GM23248 (cell line): ENCODE measurements at regions not wholly inside any gene's neighbourhood (a gene's known extent, or its start where the extent isn't known, plus 50 kb on each side); places are given as distances from the start of the nearest gene placed in this dataset.

Experiments
- DNase-seq: peaks from one replicate; pipeline ENCODE4 v3.0.0-alpha.2; 2015
- H2AFZ ChIP-seq: fragments of 200-600 bp; sonication (generic); 2 replicates; pipeline ENCODE4 v1.6.1; 2016; ENCODE audit warnings: antibody characterized with exemption
- H3F3A ChIP-seq: fragments of 200-600 bp; sonication (generic); 2 replicates; pipeline ENCODE4 v1.6.1; 2016; ENCODE audit warnings: mild to moderate bottlenecking, antibody characterized with exemption, mixed run types; ENCODE audit not compliant: insufficient read depth
- H3K27ac ChIP-seq: fragments of 200-600 bp; sonication (generic); 2 replicates; pipeline ENCODE4 v1.5.1; 2016; ENCODE audit warnings: mild to moderate bottlenecking
- H3K27me3 ChIP-seq: fragments of 200-600 bp; sonication (generic); replicated peaks from 2 replicates; pipeline ENCODE4 v1.6.1; 2016; ENCODE audit warnings: mild to moderate bottlenecking; ENCODE audit not compliant: insufficient read depth
- H3K36me3 ChIP-seq: fragments of 200-600 bp; sonication (generic); 2 replicates; pipeline ENCODE4 v1.6.1; 2016; ENCODE audit warnings: low read depth, mild to moderate bottlenecking
- H3K4me1 ChIP-seq: fragments of 200-600 bp; sonication (generic); 2 replicates; pipeline ENCODE4 v1.6.1; 2016; ENCODE audit warnings: mild to moderate bottlenecking; ENCODE audit not compliant: insufficient read depth
- H3K4me2 ChIP-seq: fragments of 200-600 bp; sonication (generic); one replicate; pipeline ENCODE4 v1.6.1; 2016; ENCODE audit warnings: mild to moderate bottlenecking; ENCODE audit not compliant: unreplicated experiment
- H3K4me3 ChIP-seq: fragments of 200-600 bp; sonication (generic); 2 replicates; pipeline ENCODE4 v1.5.1; 2016; ENCODE audit warnings: mild to moderate bottlenecking
- H3K79me2 ChIP-seq: fragments of 200-600 bp; sonication (generic); 2 replicates; pipeline ENCODE4 v1.6.1; 2016; ENCODE audit warnings: mild to moderate bottlenecking; ENCODE audit not compliant: insufficient read depth
- H3K9ac ChIP-seq: fragments of 200-600 bp; sonication (generic); 2 replicates; pipeline ENCODE4 v1.6.1; 2016; ENCODE audit warnings: mild to moderate bottlenecking
- H3K9me2 ChIP-seq: fragments of 200-600 bp; sonication (generic); 2 replicates; pipeline ENCODE4 v1.6.1; 2016; ENCODE audit warnings: mixed run types, mild to moderate bottlenecking, moderate library complexity; ENCODE audit not compliant: insufficient read depth
- H3K9me3 ChIP-seq: fragments of 200-600 bp; sonication (generic); one replicate; pipeline ENCODE4 v1.6.1; 2017; ENCODE audit warnings: low read depth
- H4K20me1 ChIP-seq: fragments of 200-600 bp; sonication (generic); 2 replicates; pipeline ENCODE4 v1.6.0; 2016; ENCODE audit not compliant: insufficient read depth
- EZH2 ChIP-seq: fragments of 200-600 bp; sonication (generic); IDR thresholded peaks from 2 replicates; pipeline ENCODE4 v1.6.1; 2018; ENCODE audit warnings: antibody characterized with exemption, mild to moderate bottlenecking; ENCODE audit not compliant: insufficient read depth, poor library complexity, severe bottlenecking
- EZH2phosphoT487 ChIP-seq: fragments of 200-600 bp; sonication (generic); IDR thresholded peaks from 2 replicates; pipeline ENCODE4 v1.6.1; 2018; ENCODE audit warnings: antibody characterized with exemption, moderate library complexity, mild to moderate bottlenecking, low read depth; ENCODE audit not compliant: insufficient read depth
- WGBS, 2 experiments: methylation state at CpG; one replicate each; pipeline ENCODE4 v1.1.6; 2015 to 2017; ENCODE audit warnings: low lambda C conversion rate in 2 of 2, low coverage in 1 of 2; ENCODE audit errors: missing lambda C conversion rate in 2 of 2; 5-methylcytosine and 5-hydroxymethylcytosine counted together
- in situ Hi-C: fragments of 300-500 bp; cut with MboI; formaldehyde crosslinking; loops from 2 replicates; pipeline ENCODE4 v1.15.0; 2020

- Histone ChIP-seq H3K79me2 (no peaks in the 10 kb centered on the region), H3K9me2 (no peaks in the 10 kb centered on the region), H3K4me3 (no peak overlapping the region), H3K27me3 (no peaks in the 10 kb centered on the region), H3K9ac (no peak overlapping the region), H2AFZ (no peak overlapping the region), H3K9me3 (no peaks in the 10 kb centered on the region), H3K36me3 (no peaks in the 10 kb centered on the region), H3K4me2 (no peak overlapping the region), H4K20me1 (no peaks in the 10 kb centered on the region), H3K4me1 (no peaks in the 10 kb centered on the region), H3F3A (no peaks in the 10 kb centered on the region), H3K27ac (no peak overlapping the region)
- DNase-seq: no peak
- in situ Hi-C loops: no loop called here
- WGBS, 2 experiments: 21% methylated on average over 1 of the region's 1 CpG
- TF ChIP-seq EZH2phosphoT487 (no peak), EZH2 (no peak)
Measured at GRCh38 chr5:169395136-169395535, 94.2 kb upstream of the SLIT3 start.

- H3K9me3 ChIP-seq: no peaks in the 10 kb centered on the region
- H3K4me2 ChIP-seq: no peak overlapping the region
- H3K4me3 ChIP-seq: no peak overlapping the region
- no peak overlapping the region for H2AFZ ChIP-seq
- DNase-seq: no peak
- no peaks in the 10 kb centered on the region for H3K9me2 ChIP-seq
- H3K36me3 ChIP-seq: no peaks in the 10 kb centered on the region
- no peaks in the 10 kb centered on the region for H3K79me2 ChIP-seq
- no peak overlapping the region for H3K9ac ChIP-seq
- no peak overlapping the region for H3K27ac ChIP-seq
- no peaks in the 10 kb centered on the region for H3K4me1 ChIP-seq
- in situ Hi-C loops: no loop called here
- no peaks in the 10 kb centered on the region for H3F3A ChIP-seq
- H4K20me1 ChIP-seq: no peaks in the 10 kb centered on the region
- no peak for TF ChIP-seq EZH2phosphoT487
- no peak for TF ChIP-seq EZH2
- WGBS, 2 experiments: 89 to 96% methylated on average over 4 of the region's 4 CpGs
- H3K27me3 ChIP-seq: no peaks in the 10 kb centered on the region
Measured at GRCh38 chr5:169394371-169394770, 93.4 kb upstream of the SLIT3 start.

GRCh38 chr5:169393907-169394306 lies 93.0 kb upstream of the SLIT3 start:
- in situ Hi-C loops: no loop called here
- 77 to 78% methylated on average over 1 of the region's 1 CpG for WGBS, 2 experiments
- no peak for TF ChIP-seq EZH2phosphoT487
- TF ChIP-seq EZH2: no peak

GRCh38 chr5:169390265-169390664 lies 89.3 kb upstream of the SLIT3 start:
- Histone ChIP-seq H3K79me2 (no peaks in the 10 kb centered on the region), H3K9me3 (no peaks in the 10 kb centered on the region), H4K20me1 (no peaks in the 10 kb centered on the region), H3F3A (no peaks in the 10 kb centered on the region), H3K9ac (no peak overlapping the region), H3K4me1 (no peaks in the 10 kb centered on the region), H3K27ac (no peak overlapping the region), H3K4me2 (no peak overlapping the region), H3K9me2 (no peaks in the 10 kb centered on the region), H2AFZ (no peak overlapping the region), H3K36me3 (no peaks in the 10 kb centered on the region), H3K4me3 (no peak overlapping the region), H3K27me3 (no peaks in the 10 kb centered on the region)
- in situ Hi-C loops: no loop called here
- DNase-seq: no peak
- TF ChIP-seq EZH2phosphoT487: no peak

More at GRCh38 chr5:169393907-169394306, 93.0 kb upstream of the SLIT3 start:
- Histone ChIP-seq H3K4me1 (no peaks in the 10 kb centered on the region), H3F3A (no peaks in the 10 kb centered on the region), H3K79me2 (no peaks in the 10 kb centered on the region), H3K9me2 (no peaks in the 10 kb centered on the region), H2AFZ (no peak overlapping the region), H3K9me3 (no peaks in the 10 kb centered on the region), H4K20me1 (no peaks in the 10 kb centered on the region), H3K4me3 (no peak overlapping the region), H3K4me2 (no peak overlapping the region), H3K36me3 (no peaks in the 10 kb centered on the region), H3K9ac (no peak overlapping the region), H3K27me3 (no peaks in the 10 kb centered on the region), H3K27ac (no peak overlapping the region)
- DNase-seq: no peak

- H3K27me3 ChIP-seq: no peaks in the 10 kb centered on the region
- no peaks in the 10 kb centered on the region for H3K9me3 ChIP-seq
- H3K36me3 ChIP-seq: no peaks in the 10 kb centered on the region
- H3F3A ChIP-seq: no peaks in the 10 kb centered on the region
- H3K79me2 ChIP-seq: no peaks in the 10 kb centered on the region
- no peak overlapping the region for H3K9ac ChIP-seq
- no peak for TF ChIP-seq EZH2phosphoT487
- no peak for TF ChIP-seq EZH2
- H3K4me2 ChIP-seq: no peak overlapping the region
- 85% methylated on average over 6 of the region's 6 CpGs for WGBS, 2 experiments
- H3K9me2 ChIP-seq: no peaks in the 10 kb centered on the region
- H3K27ac ChIP-seq: no peak overlapping the region
- no peaks in the 10 kb centered on the region for H4K20me1 ChIP-seq
- H3K4me1 ChIP-seq: no peaks in the 10 kb centered on the region
- no peak for DNase-seq
- in situ Hi-C loops: no loop called here
- no peak overlapping the region for H3K4me3 ChIP-seq
- no peak overlapping the region for H2AFZ ChIP-seq
Measured at GRCh38 chr5:169389318-169389717, 88.4 kb upstream of the SLIT3 start.
